GM21381 (cell line): ENCODE measurements at regions not wholly inside any gene's neighbourhood (a gene's known extent, or its start where the extent isn't known, plus 50 kb on each side); places are given as distances from the start of the nearest gene placed in this dataset.
"Not testable (repeated sequence)": the region's sequence is repeated elsewhere in the genome, so short reads cannot be mapped to it uniquely, and the experiment has no call there.

Source experiments
- ATAC-seq: cut with Tn5 transposase; IDR thresholded peaks from one replicate; pipeline ENCODE4 v1.9.1; 2021; ENCODE audit warnings: mild to moderate bottlenecking, moderate library complexity; ENCODE audit not compliant: unreplicated experiment

- ATAC-seq, result not testable (repeated sequence)
Observed at GRCh38 chr7:65613644-65614289, 240.1 kb downstream of the ZNF92 start.

GRCh38 chr7:65616111-65616510 lies 242.5 kb downstream of the ZNF92 start:
- ATAC-seq, result not testable (repeated sequence)

GRCh38 chr7:65620216-65620615 lies 246.6 kb downstream of the ZNF92 start:
- not testable (repeated sequence) for ATAC-seq

- ATAC-seq, result not testable (repeated sequence)
Observed at GRCh38 chr7:65621580-65622201, 248.0 kb downstream of the ZNF92 start.

- ATAC-seq, result not testable (repeated sequence)
Observed at GRCh38 chr7:65631236-65631635, 241.6 kb upstream of the VKORC1L1 start.

GRCh38 chr7:65633587-65634404 lies 239.1 kb upstream of the VKORC1L1 start:
- ATAC-seq, result not testable (repeated sequence)

GRCh38 chr7:65638918-65639317 lies 234.0 kb upstream of the VKORC1L1 start:
- ATAC-seq, result not testable (repeated sequence)

GRCh38 chr7:65639717-65640116 lies 233.2 kb upstream of the VKORC1L1 start:
- not testable (repeated sequence) for ATAC-seq

GRCh38 chr7:65643498-65643897 lies 229.4 kb upstream of the VKORC1L1 start:
- not testable (repeated sequence) for ATAC-seq

GRCh38 chr7:65647153-65647964 lies 225.5 kb upstream of the VKORC1L1 start:
- ATAC-seq, result not testable (repeated sequence)

- not testable (repeated sequence) for ATAC-seq
Observed at GRCh38 chr7:65651174-65651573, 221.7 kb upstream of the VKORC1L1 start.

- not testable (repeated sequence) for ATAC-seq
Observed at GRCh38 chr7:65651826-65652592, 220.9 kb upstream of the VKORC1L1 start.

GRCh38 chr7:65652669-65653068 lies 220.2 kb upstream of the VKORC1L1 start:
- ATAC-seq, result not testable (repeated sequence)

GRCh38 chr7:65656494-65657188 lies 216.2 kb upstream of the VKORC1L1 start:
- not testable (repeated sequence) for ATAC-seq

GRCh38 chr7:65683362-65683761 lies 189.5 kb upstream of the VKORC1L1 start:
- not testable (repeated sequence) for ATAC-seq

GRCh38 chr7:65699026-65699714 lies 173.7 kb upstream of the VKORC1L1 start:
- not testable (repeated sequence) for ATAC-seq

- not testable (repeated sequence) for ATAC-seq
Observed at GRCh38 chr7:65699715-65700356, 173.0 kb upstream of the VKORC1L1 start.

- not testable (repeated sequence) for ATAC-seq
Observed at GRCh38 chr7:65719123-65719798, 153.6 kb upstream of the VKORC1L1 start.
